GM21526 (cell line): ENCODE measurements at regions not wholly inside any gene's neighbourhood (a gene's known extent, or its start where the extent isn't known, plus 50 kb on each side); places are given as distances from the start of the nearest gene placed in this dataset.
"Not testable (repeated sequence)": the region's sequence is repeated elsewhere in the genome, so short reads cannot be mapped to it uniquely, and the experiment has no call there.

Experiments
- ATAC-seq: cut with Tn5 transposase; IDR thresholded peaks from one replicate; pipeline ENCODE4 v1.9.1; 2021; ENCODE audit warnings: moderate library complexity; ENCODE audit not compliant: unreplicated experiment, low FRiP score

DNA sequence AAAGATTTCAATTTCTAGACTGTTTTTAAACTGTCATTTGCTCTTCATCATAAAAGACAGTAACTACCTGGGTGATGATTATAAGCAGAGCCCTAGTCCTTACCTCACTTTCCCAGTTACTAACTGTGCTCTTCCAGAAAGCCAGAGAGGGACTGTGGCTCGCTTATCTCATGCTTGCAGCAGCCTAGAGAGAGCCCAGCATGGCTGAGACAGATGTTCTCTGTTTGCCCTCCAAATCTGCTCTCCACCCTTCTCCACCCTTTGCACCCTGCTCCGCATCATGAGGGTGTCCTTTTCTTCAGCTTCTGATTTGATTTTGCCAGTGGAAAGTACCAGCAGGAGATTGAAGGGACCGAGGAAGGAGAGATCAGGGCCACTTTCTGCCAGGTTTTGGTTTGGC lies 61.2 kb upstream of the SELENOP start:
- ATAC-seq = no peak

DNA sequence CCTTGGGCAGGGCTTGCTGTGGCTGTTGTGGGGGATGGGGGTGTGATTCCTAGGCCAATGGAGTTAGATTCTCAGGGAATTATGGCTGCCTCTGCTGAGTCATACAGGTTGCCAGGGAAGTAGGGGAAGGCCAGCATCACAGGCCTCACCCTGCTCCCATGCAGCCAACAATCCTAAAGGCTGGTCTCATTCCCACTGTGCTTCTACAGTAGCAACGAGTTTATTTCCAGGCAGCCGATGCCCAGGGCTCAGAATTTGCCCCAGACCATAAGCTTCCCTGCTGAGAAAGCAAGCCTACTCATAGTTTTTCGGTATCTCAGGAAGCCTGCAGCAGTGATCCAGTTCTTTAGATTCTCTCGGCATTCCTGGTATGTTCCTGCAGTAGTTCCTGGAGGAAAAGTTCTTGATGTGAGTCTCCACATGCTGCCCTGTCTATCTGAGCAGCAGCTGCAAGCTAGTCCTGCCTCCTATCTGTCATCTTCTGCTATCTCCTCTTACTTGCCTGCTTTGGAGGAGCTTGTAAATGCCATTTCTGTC lies 59.3 kb upstream of the SELENOP start:
- ATAC-seq = no peak

DNA sequence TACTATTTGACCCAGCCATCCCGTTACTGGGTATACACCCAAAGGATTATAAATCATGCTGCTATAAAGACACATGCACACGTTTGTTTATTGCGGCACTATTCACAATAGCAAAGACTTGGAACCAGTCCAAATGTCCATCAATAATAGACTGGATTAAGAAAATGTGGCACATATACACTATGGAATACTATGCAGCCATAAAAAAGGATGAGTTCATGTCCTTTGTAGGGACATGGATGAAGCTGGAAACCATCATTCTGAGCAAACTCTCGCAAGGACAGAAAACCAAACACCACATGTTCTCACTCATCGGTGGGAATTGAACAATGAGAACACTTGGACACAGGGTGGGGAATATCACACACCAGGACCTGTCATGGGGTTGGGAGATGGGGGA lies 56.7 kb upstream of the SELENOP start:
- ATAC-seq = not testable (repeated sequence)

DNA sequence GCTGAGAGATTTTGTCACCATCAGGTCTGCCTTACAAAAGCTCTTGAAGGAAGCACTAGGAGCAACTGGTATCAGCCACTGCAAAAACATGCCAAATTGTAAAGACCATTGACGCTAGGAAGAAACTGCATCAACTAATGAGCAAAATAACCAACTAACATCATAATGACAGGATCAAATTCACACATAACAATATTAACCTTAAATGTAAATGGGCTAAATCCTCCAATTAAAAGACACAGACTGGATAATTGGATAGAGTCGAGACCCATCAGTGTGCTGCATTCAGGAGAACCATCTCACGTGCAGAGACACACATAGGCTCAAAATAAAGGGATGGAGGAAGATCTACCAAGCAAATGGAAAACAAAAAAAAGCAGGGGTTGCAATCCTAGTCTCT lies 53.1 kb upstream of the SELENOP start:
- not testable (repeated sequence) for ATAC-seq
